IMR-90 (cell line): ENCODE measurements at regions not wholly inside any gene's neighbourhood (a gene's known extent, or its start where the extent isn't known, plus 50 kb on each side); places are given as distances from the start of the nearest gene placed in this dataset.

Experiments used
- ATAC-seq: fragments of 200-7000 bp; cut with Tn5 transposase; 2 replicates; pipeline ENCODE4 v1.9.1; 2020; ENCODE audit warnings: low read depth, mild to moderate bottlenecking, moderate library complexity
- BruUV-seq: library from RNA; stranded (reverse); fragments of 400-500 nt; replicated peaks from 2 replicates; lab custom pipeline; 2021; lab: Mats Ljungman, UMichigan
- CTCF ChIA-PET: fragments of 300-600 bp; formaldehyde crosslinking; extraction: SDS; loops from one replicate; lab custom pipeline; 2021; ENCODE audit warnings: antibody characterized with exemption; lab: Yijun Ruan, JAX
- POLR2A ChIA-PET: fragments of 300-600 bp; sonication (Branson Sonifier 250); formaldehyde crosslinking; loops from one replicate; lab custom pipeline; 2022; ENCODE audit warnings: antibody characterized with exemption; ENCODE audit not compliant: unreplicated experiment; lab: Charles Lee
- DNase-seq: peaks from one replicate; pipeline ENCODE4 v3.0.0; 2013
- H2AFZ ChIP-seq: replicated peaks from 2 replicates; pipeline ENCODE3; 2013; ENCODE audit warnings: low read length, mild to moderate bottlenecking; ENCODE audit not compliant: poor library complexity
- H2AK5ac ChIP-seq: 2 replicates; pipeline ENCODE4 v1.6.1; 2013; ENCODE audit warnings: low read depth, low read length, inconsistent platforms
- H2AK9ac ChIP-seq: replicated peaks from 2 replicates; pipeline ENCODE3; 2013; ENCODE audit warnings: mild to moderate bottlenecking, low read depth, low read length, moderate library complexity; ENCODE audit not compliant: poor library complexity
- H2BK120ac ChIP-seq: 2 replicates; pipeline ENCODE4 v1.6.1; 2013; ENCODE audit warnings: low read depth, low read length, inconsistent platforms
- H2BK15ac ChIP-seq: 3 replicates; pipeline ENCODE4 v1.6.1; 2013; ENCODE audit warnings: low read depth, low read length, inconsistent platforms
- H2BK20ac ChIP-seq: 2 replicates; pipeline ENCODE4 v1.6.1; 2013; ENCODE audit warnings: low read depth, mild to moderate bottlenecking, inconsistent platforms, low read length, moderate library complexity
- H2BK5ac ChIP-seq: 2 replicates; pipeline ENCODE4 v1.6.1; 2013; ENCODE audit warnings: mild to moderate bottlenecking, low read depth, low read length, inconsistent platforms; ENCODE audit not compliant: poor library complexity, severe bottlenecking
- H3K14ac ChIP-seq: replicated peaks from 2 replicates; pipeline ENCODE4 v1.6.1; 2013; ENCODE audit warnings: low read depth, low read length, inconsistent platforms
- H3K18ac ChIP-seq: 2 replicates; pipeline ENCODE4 v1.6.1; 2013; ENCODE audit warnings: low read depth, low read length, control low read depth
- H3K23ac ChIP-seq: 2 replicates; pipeline ENCODE4 v1.6.1; 2013; ENCODE audit warnings: low read depth, low read length, inconsistent platforms
- H3K27ac ChIP-seq: 2 replicates; pipeline ENCODE4 v1.5.1; 2013; ENCODE audit warnings: mild to moderate bottlenecking, control low read depth, low read length; ENCODE audit not compliant: insufficient read depth
- H3K27me3 ChIP-seq: 2 replicates; pipeline ENCODE4 v1.6.1; 2013; ENCODE audit warnings: low read length; ENCODE audit not compliant: control insufficient read depth, insufficient read depth
- H3K36me3 ChIP-seq: 2 replicates; pipeline ENCODE4 v1.6.1; 2013; ENCODE audit warnings: low read length, mixed read lengths; ENCODE audit not compliant: control insufficient read depth, insufficient read depth
- H3K4ac ChIP-seq: 2 replicates; pipeline ENCODE4 v1.6.1; 2013; ENCODE audit warnings: low read depth, low read length, inconsistent platforms
- H3K4me1 ChIP-seq: 2 replicates; pipeline ENCODE4 v1.6.1; 2013; ENCODE audit warnings: low read length, mixed read lengths; ENCODE audit not compliant: control insufficient read depth, insufficient read depth
- H3K4me2 ChIP-seq: 2 replicates; pipeline ENCODE4 v1.6.1; 2013; ENCODE audit warnings: low read depth, mild to moderate bottlenecking, control low read depth, low read length, moderate library complexity
- H3K4me3 ChIP-seq: 2 replicates; pipeline ENCODE4 v1.5.1; 2013; ENCODE audit warnings: low read depth, mild to moderate bottlenecking, control low read depth, low read length, moderate library complexity; ENCODE audit not compliant: insufficient read depth
- H3K56ac ChIP-seq: 2 replicates; pipeline ENCODE4 v1.6.1; 2013; ENCODE audit warnings: low read length, inconsistent platforms; ENCODE audit not compliant: insufficient read depth; ENCODE audit errors: extremely low read depth
- H3K79me1 ChIP-seq, 2 experiments: 2 replicates each; pipeline ENCODE4 v1.6.1; 2013; ENCODE audit warnings: low read length in 2 of 2, inconsistent platforms in 1 of 2, low read depth in 1 of 2
- H3K9ac ChIP-seq: 2 replicates; pipeline ENCODE4 v1.6.1; 2013; ENCODE audit warnings: low read depth, low read length, control low read depth
- H3K9me1 ChIP-seq: 2 replicates; pipeline ENCODE4 v1.6.1; 2013; ENCODE audit warnings: low read length, inconsistent platforms; ENCODE audit not compliant: insufficient read depth
- H3K9me3 ChIP-seq: 2 replicates; pipeline ENCODE4 v1.6.1; 2013; ENCODE audit warnings: low read length; ENCODE audit not compliant: control insufficient read depth, insufficient read depth
- H4K20me1 ChIP-seq: 2 replicates; pipeline ENCODE4 v1.6.1; 2013; ENCODE audit warnings: low read length, inconsistent platforms; ENCODE audit not compliant: insufficient read depth
- H4K5ac ChIP-seq: 2 replicates; pipeline ENCODE4 v1.6.1; 2013; ENCODE audit warnings: mild to moderate bottlenecking, low read depth, low read length, control low read depth
- H4K8ac ChIP-seq, 2 experiments: 2 replicates each; pipeline ENCODE4 v1.6.1; 2013; ENCODE audit warnings: low read depth in 2 of 2, low read length in 2 of 2, control low read depth in 1 of 2, inconsistent platforms in 1 of 2
- H4K91ac ChIP-seq: 2 replicates; pipeline ENCODE4 v1.6.1; 2013; ENCODE audit warnings: low read depth, low read length, inconsistent platforms; ENCODE audit not compliant: insufficient read depth
- FOS ChIP-seq: fragments of 150-350 bp; IDR thresholded peaks from 2 replicates; pipeline ENCODE4 v1.6.1; 2016; ENCODE audit warnings: low read depth, low read length
- RFX5 ChIP-seq: IDR thresholded peaks from 2 replicates; pipeline ENCODE4 v1.8.0; 2012; ENCODE audit warnings: low read depth, mild to moderate bottlenecking, low read length, moderate library complexity
- SMC3 ChIP-seq: fragments of 150-350 bp; IDR thresholded peaks from 2 replicates; pipeline ENCODE4 v1.6.1; 2016; ENCODE audit warnings: low read depth, mild to moderate bottlenecking, antibody characterized with exemption, low read length, moderate library complexity
- dilution Hi-C: fragments of 300-500 bp; cut with HindIII; formaldehyde crosslinking; loops from one replicate; pipeline ENCODE4 v1.14.3; 2018; ENCODE audit warnings: low sequenced_read_pairs; ENCODE audit not compliant: unreplicated experiment
- in situ Hi-C: fragments of 300-500 bp; cut with MboI; formaldehyde crosslinking; loops from 3 replicates; pipeline ENCODE4 v1.14.3; 2019; ENCODE audit warnings: low sequenced_read_pairs, inconsistent platforms, mixed read lengths
- intact Hi-C: fragments of 100-400 bp; cut with micrococcal nuclease; formaldehyde crosslinking; loops from 2 replicates; pipeline ENCODE4 v1.10.0; 2022

DNA sequence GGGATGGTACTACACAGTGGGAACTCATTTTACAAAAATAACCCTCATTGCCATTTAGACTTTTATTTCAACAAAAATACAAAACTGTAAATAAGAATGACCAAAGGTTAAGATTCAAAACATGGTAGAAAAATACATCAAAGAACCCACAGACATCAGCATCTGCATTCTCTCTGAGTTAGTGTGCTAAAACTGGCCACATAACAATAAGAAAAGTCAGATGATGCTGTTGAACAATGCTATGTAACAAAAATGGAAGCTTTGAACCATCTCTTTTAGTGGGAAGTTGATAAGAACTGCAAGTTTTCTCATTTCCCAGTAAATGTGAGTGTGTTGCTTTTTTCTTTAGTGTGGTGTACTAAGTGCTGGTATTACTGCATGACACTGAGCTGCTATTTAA, 888.4 kb upstream of the EPHA5 start:
- H3K4me1 ChIP-seq: no peaks in the 10 kb centered on the region
- ChIA-PET CTCF (no interaction called here), POLR2A (no interaction called here)
- no peaks in the 10 kb centered on the region; the same call in 1 of the 2 replicates for H3K9me3 ChIP-seq
- in situ Hi-C loops (no loop called here), intact Hi-C loops (no loop called here), dilution Hi-C loops (no loop called here)
- H2BK15ac ChIP-seq: no peak overlapping the region
- H3K27ac ChIP-seq: no peak overlapping the region
- H3K4ac ChIP-seq: no peak overlapping the region
- H3K4me2 ChIP-seq: no peak overlapping the region
- no peak overlapping the region; the same call in 1 of the 2 replicates for H3K18ac ChIP-seq
- H4K20me1 ChIP-seq: no peaks in the 10 kb centered on the region
- TF ChIP-seq FOS: no peak
- TF ChIP-seq SMC3: no peak
- TF ChIP-seq RFX5: no peak
- no peaks in the 10 kb centered on the region for H3K36me3 ChIP-seq
- H2AFZ ChIP-seq: no peak overlapping the region
- no peak overlapping the region for H3K14ac ChIP-seq
- no peak overlapping the region for H3K23ac ChIP-seq
- no peak overlapping the region for H4K5ac ChIP-seq
- no peaks in the 10 kb centered on the region for H3K9me1 ChIP-seq
- no peak overlapping the region for H3K9ac ChIP-seq
- no peak overlapping the region for H2BK5ac ChIP-seq
- H2BK120ac ChIP-seq: 0 out of 2 replicates have a peak overlapping the region, but pooled peaks have one; percentile 11
- H4K8ac ChIP-seq: no peak overlapping the region
- H2AK5ac ChIP-seq: no peak overlapping the region
- no peak overlapping the region for H2AK9ac ChIP-seq
- H3K56ac ChIP-seq: no peak overlapping the region
- no peak overlapping the region for H2BK20ac ChIP-seq
- DNase-seq (no peak), ATAC-seq (no peak)
- H4K91ac ChIP-seq: no peak overlapping the region
- no peaks in the 10 kb centered on the region for H3K79me1 ChIP-seq
- H3K27me3 ChIP-seq: no peaks in the 10 kb centered on the region
- BruUV-seq: no TSS peak
- no peak overlapping the region for H3K4me3 ChIP-seq
